ENCODE measurements at regions not wholly inside any gene's neighbourhood (a gene's known extent, or its start where the extent isn't known, plus 50 kb on each side); places are given as distances from the start of the nearest gene placed in this dataset.

DNA sequence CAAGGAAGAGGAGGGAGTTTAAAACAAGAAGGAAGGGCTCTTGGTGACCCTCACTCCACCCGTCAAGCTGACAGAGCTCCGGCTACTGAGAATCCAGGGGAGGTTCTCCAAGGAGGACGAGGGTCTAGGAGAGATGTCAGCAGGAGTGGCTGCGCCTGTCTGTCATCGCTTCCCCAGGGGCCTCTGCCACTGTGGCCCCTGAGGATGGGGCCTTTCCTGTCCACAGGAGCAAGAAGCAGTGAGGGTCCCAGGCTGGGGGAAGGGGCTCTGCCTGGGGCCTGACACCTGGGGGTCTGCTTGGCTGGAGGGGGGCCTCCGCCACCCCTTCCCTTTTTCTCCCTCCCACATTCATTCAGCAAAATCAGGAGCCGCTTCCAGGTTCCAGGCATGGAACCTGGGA is 66.5 kb upstream of the TNRC6C start:
- ChIA-PET POLR2A (ENCODE audit: partially characterized antibody) (interaction anchor here (1.7 kb wide), 2 partner anchors 41 to 66 kb away, joined by 4 to 14 read pairs; partner anchors contain the start of gene TNRC6C), CTCF (ENCODE audit: partially characterized antibody) (interaction anchor here (0.6 to 13.7 kb wide), 56 partner anchors 10 to 624 kb away, joined by 3 to 147 read pairs (median 4); no protein-coding TSS in a partner anchor)
- H2BK12ac ChIP-seq (ENCODE audit: low read depth, low read length): peak overlapping the region; percentile 68; the same call in 1 of the 2 replicates
- no peaks in the 10 kb centered on the region for H3K9me3 ChIP-seq (ENCODE audit: insufficient read depth in 2 of 2, low read depth in 1 of 2, low read length in 1 of 2)
- no peak overlapping the region for H4K8ac ChIP-seq (ENCODE audit: extremely low read depth, insufficient read depth, low read length)
- H2BK15ac ChIP-seq (ENCODE audit: low read length): no peak overlapping the region
- DNase-seq (ENCODE audit: low read depth in 1 of 2, low spot score in 2 of 2): no peak
- H3K23ac ChIP-seq (ENCODE audit: insufficient read length): no peak overlapping the region
- FAIRE-seq: no peak
- no peak overlapping the region for H3K14ac ChIP-seq (ENCODE audit: insufficient read length)
- H3K27ac ChIP-seq (ENCODE audit: low read depth, low read length): no peak overlapping the region
- H3K79me1 ChIP-seq (ENCODE audit: low read depth, low read length): no peaks in the 10 kb centered on the region
- H2BK20ac ChIP-seq (ENCODE audit: low read length): no peak overlapping the region
- H3K4me3 ChIP-seq (ENCODE audit: extremely low read depth in 1 of 4, insufficient read depth in 2 of 4, low read depth in 3 of 4, low read length in 4 of 4): no peak overlapping the region
- peaks cover 7 to 26% (median 16%) of the 10 kb centered on the region in 4 experiments; a peak in 6 of 7 replicates for H3K27me3 ChIP-seq (replicated peaks in 1 of 4; ENCODE audit: control insufficient read depth in 3 of 4, extremely low read depth in 1 of 4, insufficient read depth in 3 of 4, low read length in 3 of 4)
- no peak overlapping the region for H2BK120ac ChIP-seq (replicated peaks; ENCODE audit: low read depth, low read length)
- H3K56ac ChIP-seq (replicated peaks; ENCODE audit: insufficient read length, low read depth, low read length): no peak overlapping the region
- H3K4ac ChIP-seq (replicated peaks; ENCODE audit: insufficient read length, low read depth, low read length): no peak overlapping the region
- H4K91ac ChIP-seq (replicated peaks; ENCODE audit: insufficient read length, low read length): no peak overlapping the region
- no peak overlapping the region for H3K9ac ChIP-seq (replicated peaks in 1 of 4; ENCODE audit: extremely low read depth in 1 of 4, low read depth in 3 of 4, low read length in 3 of 4)
- no peak overlapping the region for H2AFZ ChIP-seq (ENCODE audit: low read length)
- no peak overlapping the region for H2AK5ac ChIP-seq (ENCODE audit: low read depth, low read length)
- no peak overlapping the region for H4K5ac ChIP-seq (ENCODE audit: insufficient read length, low read depth, low read length)
- no peaks in the 10 kb centered on the region for H3K79me2 ChIP-seq (ENCODE audit: control insufficient read depth in 1 of 2, insufficient read depth in 2 of 2, low read length in 2 of 2)
- no peak overlapping the region for H3K4me2 ChIP-seq (ENCODE audit: insufficient read depth in 1 of 2, low read depth in 2 of 2, low read length in 2 of 2)
- H2BK5ac ChIP-seq (ENCODE audit: low read depth, low read length): no peak overlapping the region
- H4K20me1 ChIP-seq (replicated peaks in 1 of 2; ENCODE audit: control insufficient read depth in 1 of 2, insufficient read depth in 2 of 2, low read length in 2 of 2): no peaks in the 10 kb centered on the region
- peaks cover 7% of the 10 kb centered on the region; the same call in 1 of the 2 replicates for H3K23me2 ChIP-seq (ENCODE audit: low read depth, low read length)
- no peak overlapping the region for H3K18ac ChIP-seq (ENCODE audit: extremely low read depth, low read length)
- H3K36me3 ChIP-seq (ENCODE audit: control insufficient read depth in 2 of 4, insufficient read depth in 4 of 4, low read length in 3 of 4): no peaks in the 10 kb centered on the region
- 82% methylated on average over 6 of the region's 7 CpGs; no CpG with 5 or more reads in 1 of the 2 experiments for WGBS, 2 experiments (ENCODE audit: extremely low coverage in 1 of 2, insufficient coverage in 1 of 2, insufficient read length in 1 of 2, insufficient replicate concordance in 2 of 2, low coverage in 1 of 2, low lambda C conversion rate in 2 of 2, missing lambda C conversion rate in 1 of 2)
- H3K4me1 ChIP-seq (replicated peaks in 1 of 4; ENCODE audit: control insufficient read depth in 3 of 4, insufficient read depth in 4 of 4, low read length in 3 of 4): peaks cover 0 to 12% (median 5%) of the 10 kb centered on the region in 4 experiments; a peak in 5 of 7 replicates
- TF ChIP-seq GTF2F1 (IDR thresholded peaks at IDR 0.05; ENCODE audit: borderline replicate concordance, low read depth, low read length): no peak
- TF ChIP-seq EGR1 (IDR thresholded peaks at IDR 0.05; ENCODE audit: borderline replicate concordance, low read depth, low read length): no peak
- no peak for TF ChIP-seq KDM1A (IDR thresholded peaks at IDR 0.05; ENCODE audit: borderline replicate concordance, low read length)
- TF ChIP-seq SIRT6 (IDR thresholded peaks at IDR 0.05; ENCODE audit: low read length): no peak
- no peak for TF ChIP-seq GABPA (IDR thresholded peaks at IDR 0.05; ENCODE audit: borderline replicate concordance, insufficient read depth, low read length)
- TF ChIP-seq, protein P1, sequence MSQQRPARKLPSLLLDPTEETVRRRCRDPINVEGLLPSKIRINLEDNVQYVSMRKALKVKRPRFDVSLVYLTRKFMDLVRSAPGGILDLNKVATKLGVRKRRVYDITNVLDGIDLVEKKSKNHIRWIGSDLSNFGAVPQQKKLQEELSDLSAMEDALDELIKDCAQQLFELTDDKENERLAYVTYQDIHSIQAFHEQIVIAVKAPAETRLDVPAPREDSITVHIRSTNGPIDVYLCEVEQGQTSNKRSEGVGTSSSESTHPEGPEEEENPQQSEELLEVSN (IDR thresholded peaks at IDR 0.05): no peak
- no peak for TF ChIP-seq SIN3A (conservative IDR thresholded peaks at IDR 0.05 in 1 of 2, IDR thresholded peaks at IDR 0.05 in 1 of 2; ENCODE audit: low read depth in 1 of 2, low read length in 2 of 2)
- TF ChIP-seq TAF1 (IDR thresholded peaks at IDR 0.05; ENCODE audit: low read depth, low read length): no peak
- TF ChIP-seq KDM5A (IDR thresholded peaks at IDR 0.05; ENCODE audit: low read length): no peak
- no peak for TF ChIP-seq PHF8 (conservative IDR thresholded peaks at IDR 0.05; ENCODE audit: low read depth, low read length)
- TF ChIP-seq TBP (IDR thresholded peaks at IDR 0.05; ENCODE audit: low read depth, low read length): no peak
- TF ChIP-seq BRCA1 (IDR thresholded peaks at IDR 0.05; ENCODE audit: low read depth, low read length): no peak
- no peak for TF ChIP-seq ASH2L (IDR thresholded peaks at IDR 0.05; ENCODE audit: low read length)
- TF ChIP-seq CBX5 (IDR thresholded peaks at IDR 0.05; ENCODE audit: low read depth, low read length): no peak
- no peak for TF ChIP-seq SP2 (IDR thresholded peaks at IDR 0.05; ENCODE audit: low read length)
